ENCODE measurements at regions not wholly inside any gene's neighbourhood (a gene's known extent, or its start where the extent isn't known, plus 50 kb on each side); places are given as distances from the start of the nearest gene placed in this dataset.

- ATAC-seq (replicated peaks in 1 of 2) (no peak), DNase-seq (no peak)
- H3K27ac Mint-ChIP-seq: no peak overlapping the region
- H3K36me3 Mint-ChIP-seq (ENCODE audit: insufficient read depth in 2 of 2): no peaks in the 10 kb centered on the region
- H3K27me3 Mint-ChIP-seq (ENCODE audit: low read depth): no peaks in the 10 kb centered on the region
- H3K9me3 Mint-ChIP-seq: peaks cover 4 to 6% of the 10 kb centered on the region in 2 donors
- no peak overlapping the region for H3K4me3 Mint-ChIP-seq
- no peaks in the 10 kb centered on the region for H3K4me1 Mint-ChIP-seq (ENCODE audit: low read depth)
These were observed 539.9 kb upstream of the SEL1L start for GRCh38 chr14:82073547-82073946.

- Mint-ChIP-seq H3K27ac (no peak overlapping the region), H3K4me3 (no peak overlapping the region), H3K4me1 (ENCODE audit: low read depth) (no peaks in the 10 kb centered on the region), H3K9me3 (peaks cover 4 to 6% of the 10 kb centered on the region in 2 donors), H3K36me3 (ENCODE audit: insufficient read depth in 2 of 2) (no peaks in the 10 kb centered on the region), H3K27me3 (ENCODE audit: low read depth) (no peaks in the 10 kb centered on the region)
- no peak for ATAC-seq (replicated peaks in 1 of 2)
- peak in 1 of 2 donors; percentile 0 for DNase-seq
These were observed 541.9 kb upstream of the SEL1L start for GRCh38 chr14:82075566-82075965.

- no peak for ATAC-seq (replicated peaks in 1 of 2)
- H3K4me1 Mint-ChIP-seq (ENCODE audit: low read depth): no peaks in the 10 kb centered on the region
- peaks cover 6 to 8% of the 10 kb centered on the region in 2 donors for H3K9me3 Mint-ChIP-seq
- no peaks in the 10 kb centered on the region for H3K36me3 Mint-ChIP-seq (ENCODE audit: insufficient read depth in 2 of 2)
- no peak for DNase-seq
- no peak overlapping the region for H3K4me3 Mint-ChIP-seq
- H3K27me3 Mint-ChIP-seq (ENCODE audit: low read depth): no peaks in the 10 kb centered on the region
- H3K27ac Mint-ChIP-seq: no peak overlapping the region
These were observed 545.9 kb upstream of the SEL1L start for GRCh38 chr14:82079553-82079952.

- no peak overlapping the region for H3K4me3 Mint-ChIP-seq
- no peak for DNase-seq
- H3K36me3 Mint-ChIP-seq (ENCODE audit: insufficient read depth in 2 of 2): no peaks in the 10 kb centered on the region
- no peak for ATAC-seq (replicated peaks in 1 of 2)
- H3K27ac Mint-ChIP-seq: no peak overlapping the region
- no peaks in the 10 kb centered on the region for H3K27me3 Mint-ChIP-seq (ENCODE audit: low read depth)
- no peaks in the 10 kb centered on the region for H3K4me1 Mint-ChIP-seq (ENCODE audit: low read depth)
- H3K9me3 Mint-ChIP-seq: peaks cover 6 to 8% of the 10 kb centered on the region in 2 donors
These were observed 546.7 kb upstream of the SEL1L start for GRCh38 chr14:82080370-82080769.

- Mint-ChIP-seq H3K27me3 (ENCODE audit: low read depth) (no peaks in the 10 kb centered on the region), H3K4me1 (ENCODE audit: low read depth) (no peaks in the 10 kb centered on the region), H3K36me3 (ENCODE audit: insufficient read depth in 2 of 2) (no peaks in the 10 kb centered on the region), H3K4me3 (no peak overlapping the region), H3K9me3 (peaks cover 4 to 6% of the 10 kb centered on the region in 2 donors), H3K27ac (no peak overlapping the region)
- no peak for DNase-seq
- ATAC-seq (replicated peaks in 1 of 2): no peak
These were observed 551.2 kb upstream of the SEL1L start for GRCh38 chr14:82084813-82085212.

GRCh38 chr14:82091097-82091496 is 557.4 kb upstream of the SEL1L start:
- peaks cover 2 to 5% of the 10 kb centered on the region in 2 donors for H3K9me3 Mint-ChIP-seq
- ATAC-seq (replicated peaks in 1 of 2) (no peak), DNase-seq (no peak)
- H3K27me3 Mint-ChIP-seq (ENCODE audit: low read depth): no peaks in the 10 kb centered on the region
- H3K36me3 Mint-ChIP-seq (ENCODE audit: insufficient read depth in 2 of 2): no peaks in the 10 kb centered on the region
- H3K4me1 Mint-ChIP-seq (ENCODE audit: low read depth): no peaks in the 10 kb centered on the region
- no peak overlapping the region for H3K4me3 Mint-ChIP-seq
- no peak overlapping the region for H3K27ac Mint-ChIP-seq

GRCh38 chr14:82094829-82095345 is 561.2 kb upstream of the SEL1L start:
- Mint-ChIP-seq H3K36me3 (ENCODE audit: insufficient read depth in 2 of 2) (no peaks in the 10 kb centered on the region), H3K27me3 (ENCODE audit: low read depth) (no peaks in the 10 kb centered on the region), H3K27ac (no peak overlapping the region), H3K4me3 (no peak overlapping the region), H3K4me1 (ENCODE audit: low read depth) (no peaks in the 10 kb centered on the region), H3K9me3 (peaks cover 2 to 8% of the 10 kb centered on the region in 2 donors)
- ATAC-seq (replicated peaks in 1 of 2): no peak
- no peak for DNase-seq

- H3K4me1 Mint-ChIP-seq (ENCODE audit: low read depth): no peaks in the 10 kb centered on the region
- no peak for DNase-seq
- no peak overlapping the region for H3K27ac Mint-ChIP-seq
- ATAC-seq (replicated peaks in 1 of 2): no peak
- no peaks in the 10 kb centered on the region for H3K36me3 Mint-ChIP-seq (ENCODE audit: insufficient read depth in 2 of 2)
- H3K4me3 Mint-ChIP-seq: no peak overlapping the region
- H3K27me3 Mint-ChIP-seq (ENCODE audit: low read depth): no peaks in the 10 kb centered on the region
- peaks cover 4 to 7% of the 10 kb centered on the region in 2 donors for H3K9me3 Mint-ChIP-seq
These were observed 570.4 kb upstream of the SEL1L start for GRCh38 chr14:82104013-82104412.

GRCh38 chr14:82112210-82112839 is 578.7 kb upstream of the SEL1L start:
- Mint-ChIP-seq H3K27ac (no peak overlapping the region), H3K36me3 (ENCODE audit: insufficient read depth in 2 of 2) (no peaks in the 10 kb centered on the region), H3K27me3 (ENCODE audit: low read depth) (no peaks in the 10 kb centered on the region), H3K9me3 (peaks cover 6 to 7% of the 10 kb centered on the region in 2 donors), H3K4me3 (no peak overlapping the region), H3K4me1 (ENCODE audit: low read depth) (no peaks in the 10 kb centered on the region)
- DNase-seq (no peak), ATAC-seq (replicated peaks in 1 of 2) (no peak)

- H3K4me3 Mint-ChIP-seq: no peak overlapping the region
- H3K36me3 Mint-ChIP-seq (ENCODE audit: insufficient read depth in 2 of 2): no peaks in the 10 kb centered on the region
- peaks cover 6 to 8% of the 10 kb centered on the region in 2 donors for H3K9me3 Mint-ChIP-seq
- no peaks in the 10 kb centered on the region for H3K4me1 Mint-ChIP-seq (ENCODE audit: low read depth)
- DNase-seq: no peak
- no peak overlapping the region for H3K27ac Mint-ChIP-seq
- no peaks in the 10 kb centered on the region for H3K27me3 Mint-ChIP-seq (ENCODE audit: low read depth)
- no peak for ATAC-seq (replicated peaks in 1 of 2)
These were observed 579.4 kb upstream of the SEL1L start for GRCh38 chr14:82113007-82113406.

- ATAC-seq (replicated peaks in 1 of 2): no peak
- no peak overlapping the region for H3K27ac Mint-ChIP-seq
- H3K27me3 Mint-ChIP-seq (ENCODE audit: low read depth): no peaks in the 10 kb centered on the region
These were observed 580.1 kb upstream of the SEL1L start for GRCh38 chr14:82113710-82114109.

GRCh38 chr14:82116721-82117120 is 583.1 kb upstream of the SEL1L start:
- no peaks in the 10 kb centered on the region for H3K27me3 Mint-ChIP-seq (ENCODE audit: low read depth)
- ATAC-seq (replicated peaks in 1 of 2) (no peak), DNase-seq (no peak)
- no peak overlapping the region for H3K27ac Mint-ChIP-seq
- H3K4me3 Mint-ChIP-seq: no peak overlapping the region
- no peaks in the 10 kb centered on the region for H3K4me1 Mint-ChIP-seq (ENCODE audit: low read depth)
- H3K36me3 Mint-ChIP-seq (ENCODE audit: insufficient read depth in 2 of 2): no peaks in the 10 kb centered on the region
- peaks cover 3 to 11% of the 10 kb centered on the region in 2 donors for H3K9me3 Mint-ChIP-seq

More at GRCh38 chr14:82113710-82114109, 580.1 kb upstream of the SEL1L start:
- no peak for DNase-seq
- no peaks in the 10 kb centered on the region for H3K4me1 Mint-ChIP-seq (ENCODE audit: low read depth)
- peaks cover 8% of the 10 kb centered on the region in 2 donors for H3K9me3 Mint-ChIP-seq
- H3K36me3 Mint-ChIP-seq (ENCODE audit: insufficient read depth in 2 of 2): no peaks in the 10 kb centered on the region
- no peak overlapping the region for H3K4me3 Mint-ChIP-seq

GRCh38 chr14:82122655-82123054 is 589.0 kb upstream of the SEL1L start:
- ATAC-seq (replicated peaks in 1 of 2) (no peak), DNase-seq (no peak)
- H3K36me3 Mint-ChIP-seq (ENCODE audit: insufficient read depth in 2 of 2): no peaks in the 10 kb centered on the region
- no peak overlapping the region for H3K27ac Mint-ChIP-seq
- peaks cover 2 to 10% of the 10 kb centered on the region in 2 donors for H3K9me3 Mint-ChIP-seq
- H3K27me3 Mint-ChIP-seq (ENCODE audit: low read depth): no peaks in the 10 kb centered on the region
- no peak overlapping the region for H3K4me3 Mint-ChIP-seq
- H3K4me1 Mint-ChIP-seq (ENCODE audit: low read depth): no peaks in the 10 kb centered on the region

- ATAC-seq (replicated peaks in 1 of 2) (no peak), DNase-seq (no peak)
- Mint-ChIP-seq H3K27ac (no peak overlapping the region), H3K4me3 (no peak overlapping the region), H3K27me3 (ENCODE audit: low read depth) (no peaks in the 10 kb centered on the region), H3K4me1 (ENCODE audit: low read depth) (no peaks in the 10 kb centered on the region), H3K9me3 (peaks cover 1 to 10% of the 10 kb centered on the region in 2 donors), H3K36me3 (ENCODE audit: insufficient read depth in 2 of 2) (no peaks in the 10 kb centered on the region)
These were observed 590.9 kb upstream of the SEL1L start for GRCh38 chr14:82124511-82124910.

All from activated T-cell treated with anti-CD3 and anti-CD28 coated beads, Interleukin-2, amount 50 U/mL, for 72 hours (primary cell).